Suprapubic skin (tissue), 3 donors: ENCODE measurements at regions not wholly inside any gene's neighbourhood (a gene's known extent, or its start where the extent isn't known, plus 50 kb on each side); places are given as distances from the start of the nearest gene placed in this dataset.

ENCODE experiments used
- CTCF ChIP-seq, 2 donors: fragments of 200-600 bp in 1 of 2; fragments of 450-650 bp in 1 of 2; sonication (generic) in 1 of 2; IDR thresholded peaks; one replicate each; pipeline ENCODE4 v1.5.1; 2016 to 2019; ENCODE audit warnings: antibody characterized with exemption in 2 of 2, mild to moderate bottlenecking in 1 of 2, moderate library complexity in 1 of 2
- POLR2A ChIP-seq, 2 donors: fragments of 450-650 bp; IDR thresholded peaks; one replicate each; pipeline ENCODE4 v1.6.1; 2017; ENCODE audit warnings: antibody characterized with exemption in 2 of 2, mild to moderate bottlenecking in 2 of 2, moderate library complexity in 2 of 2

GRCh38 chr5:155625897-155626543 is 612.5 kb downstream of the KIF4B start:
- TF ChIP-seq CTCF (IDR thresholded peaks at IDR 0.05) (no peak), POLR2A (IDR thresholded peaks at IDR 0.05) (no peak)
